ENCODE measurements at regions not wholly inside any gene's neighbourhood (a gene's known extent, or its start where the extent isn't known, plus 50 kb on each side); places are given as distances from the start of the nearest gene placed in this dataset.

GRCh38 chr5:84682531-84682930 is 297.9 kb upstream of the EDIL3 start:
- no peak for FAIRE-seq
- DNase-seq (ENCODE audit: low read depth in 1 of 2, low spot score in 2 of 2), result no peak

More at GRCh38 chr5:84682531-84682930, 297.9 kb upstream of the EDIL3 start:
- ChIA-PET CTCF (ENCODE audit: partially characterized antibody) (no interaction called here), POLR2A (ENCODE audit: partially characterized antibody) (no interaction called here)
- Histone ChIP-seq H3K9me3 (ENCODE audit: insufficient read depth in 2 of 2, low read depth in 1 of 2, low read length in 1 of 2) (no peaks in the 10 kb centered on the region), H3K36me3 (ENCODE audit: control insufficient read depth in 2 of 4, insufficient read depth in 4 of 4, low read length in 3 of 4) (no peaks in the 10 kb centered on the region), H4K5ac (ENCODE audit: insufficient read length, low read depth, low read length) (no peak overlapping the region), H3K27ac (ENCODE audit: low read depth, low read length) (no peak overlapping the region), H3K9ac (replicated peaks in 1 of 4; ENCODE audit: extremely low read depth in 1 of 4, low read depth in 3 of 4, low read length in 3 of 4) (no peak overlapping the region), H3K4me1 (replicated peaks in 1 of 4; ENCODE audit: control insufficient read depth in 3 of 4, insufficient read depth in 4 of 4, low read length in 3 of 4) (peaks cover 0 to 3% (median 0%) of the 10 kb centered on the region in 4 experiments; a peak in 1 of 7 replicates), H3K18ac (ENCODE audit: extremely low read depth, low read length) (no peak overlapping the region), H3K79me2 (ENCODE audit: control insufficient read depth in 1 of 2, insufficient read depth in 2 of 2, low read length in 2 of 2) (no peaks in the 10 kb centered on the region), H2BK12ac (ENCODE audit: low read depth, low read length) (no peak overlapping the region), H4K20me1 (replicated peaks in 1 of 2; ENCODE audit: control insufficient read depth in 1 of 2, insufficient read depth in 2 of 2, low read length in 2 of 2) (no peaks in the 10 kb centered on the region), H3K27me3 (replicated peaks in 1 of 4; ENCODE audit: control insufficient read depth in 3 of 4, extremely low read depth in 1 of 4, insufficient read depth in 3 of 4, low read length in 3 of 4) (no peaks in the 10 kb centered on the region), H4K91ac (replicated peaks; ENCODE audit: insufficient read length, low read length) (no peak overlapping the region), H2BK5ac (ENCODE audit: low read depth, low read length) (no peak overlapping the region), H3K4me2 (ENCODE audit: insufficient read depth in 1 of 2, low read depth in 2 of 2, low read length in 2 of 2) (no peak overlapping the region), H2BK120ac (replicated peaks; ENCODE audit: low read depth, low read length) (no peak overlapping the region), H2BK15ac (ENCODE audit: low read length) (no peak overlapping the region), H4K8ac (ENCODE audit: extremely low read depth, insufficient read depth, low read length) (no peak overlapping the region), H3K4ac (replicated peaks; ENCODE audit: insufficient read length, low read depth, low read length) (no peak overlapping the region), H2AFZ (ENCODE audit: low read length) (no peak overlapping the region), H3K79me1 (ENCODE audit: low read depth, low read length) (no peaks in the 10 kb centered on the region), H2AK5ac (ENCODE audit: low read depth, low read length) (no peak overlapping the region), H3K56ac (replicated peaks; ENCODE audit: insufficient read length, low read depth, low read length) (no peak overlapping the region), H3K14ac (ENCODE audit: insufficient read length) (no peak overlapping the region), H3K4me3 (ENCODE audit: extremely low read depth in 1 of 4, insufficient read depth in 2 of 4, low read depth in 3 of 4, low read length in 4 of 4) (no peak overlapping the region), H2BK20ac (ENCODE audit: low read length) (no peak overlapping the region), H3K23me2 (ENCODE audit: low read depth, low read length) (no peaks in the 10 kb centered on the region), H3K23ac (ENCODE audit: insufficient read length) (no peak overlapping the region)
- WGBS, 2 experiments (ENCODE audit: extremely low coverage in 1 of 2, insufficient coverage in 1 of 2, insufficient read length in 1 of 2, insufficient replicate concordance in 2 of 2, low coverage in 1 of 2, low lambda C conversion rate in 2 of 2, missing lambda C conversion rate in 1 of 2), result 94% methylated on average over 1 of the region's 1 CpG; no CpG with 5 or more reads in 1 of the 2 experiments
- TF ChIP-seq ASH2L (IDR thresholded peaks at IDR 0.05; ENCODE audit: low read length) (no peak), BCL11A (IDR thresholded peaks at IDR 0.05; ENCODE audit: low read depth in 2 of 2, low read length in 2 of 2) (no peak), CHD2 (IDR thresholded peaks at IDR 0.05; ENCODE audit: low read length) (no peak), RFX5 (IDR thresholded peaks at IDR 0.05; ENCODE audit: borderline replicate concordance, low read depth, low read length) (no peak), NRF1 (IDR thresholded peaks at IDR 0.05; ENCODE audit: low read depth, low read length) (no peak)

Data from H1 (cell line).